Ureter (tissue), 1 donor: ENCODE measurements at regions not wholly inside any gene's neighbourhood (a gene's known extent, or its start where the extent isn't known, plus 50 kb on each side); places are given as distances from the start of the nearest gene placed in this dataset.

Experiments used
- DNase-seq: peaks from one replicate; pipeline ENCODE4 v3.0.0-alpha.2; 2020; ENCODE audit warnings: low spot score
- donor health status: DM: yes; HTN: yes; CAD: no.

DNA sequence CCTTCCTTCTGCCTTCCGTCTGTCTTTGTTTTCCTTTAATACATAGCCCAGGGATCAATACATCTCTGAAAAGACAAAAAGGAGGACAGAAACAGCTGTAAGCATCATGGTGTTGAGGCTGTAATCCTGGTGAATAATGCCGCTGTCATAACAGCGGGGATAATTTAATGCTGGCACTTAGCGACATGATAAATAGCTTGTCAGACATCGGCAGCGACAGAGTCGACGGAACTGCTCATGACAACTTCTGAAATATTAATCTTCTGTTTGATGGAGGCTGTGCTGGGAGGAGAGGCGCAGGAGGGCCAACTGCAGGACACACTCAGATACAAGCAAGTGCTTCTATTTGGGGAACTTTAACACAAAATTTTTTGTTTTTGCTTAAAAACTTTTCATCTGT, 602.2 kb downstream of the GALR1 start:
- DNase-seq: no peak

GRCh38 chr18:77853859-77854258, 604.2 kb downstream of the GALR1 start:
- DNase-seq: no peak

- DNase-seq: no peak
Measured at GRCh38 chr18:77857678-77858655, 608.3 kb downstream of the GALR1 start.

GRCh38 chr18:77859634-77860033, 610.0 kb downstream of the GALR1 start:
- no peak for DNase-seq

- DNase-seq: no peak
Measured at GRCh38 chr18:77862066-77862757, 612.6 kb downstream of the GALR1 start.

GRCh38 chr18:77865853-77866252, 616.2 kb downstream of the GALR1 start:
- DNase-seq: no peak

GRCh38 chr18:77866351-77866750, 616.7 kb downstream of the GALR1 start:
- DNase-seq: no peak

DNA sequence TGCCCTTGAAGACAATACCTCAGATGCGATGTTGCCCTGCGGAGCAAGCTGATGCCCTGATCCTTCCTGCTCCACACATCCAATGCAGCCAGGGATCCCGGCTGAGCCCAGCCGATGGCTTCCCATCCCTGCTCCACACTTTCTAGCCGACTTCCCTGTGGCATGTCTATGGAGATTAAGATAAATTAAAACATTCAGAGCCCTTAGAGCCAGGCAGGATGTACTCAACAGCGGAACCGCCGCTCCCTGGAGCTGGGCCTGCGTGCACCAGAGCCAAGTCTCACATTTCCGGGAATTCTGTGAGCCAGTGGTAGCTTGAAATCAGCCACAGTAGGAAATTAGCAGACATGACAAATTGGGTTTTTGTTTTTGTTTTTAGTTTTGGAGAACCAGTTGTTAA, 620.6 kb downstream of the GALR1 start:
- DNase-seq: no peak

GRCh38 chr18:77870894-77871293, 621.2 kb downstream of the GALR1 start:
- DNase-seq: no peak

DNA sequence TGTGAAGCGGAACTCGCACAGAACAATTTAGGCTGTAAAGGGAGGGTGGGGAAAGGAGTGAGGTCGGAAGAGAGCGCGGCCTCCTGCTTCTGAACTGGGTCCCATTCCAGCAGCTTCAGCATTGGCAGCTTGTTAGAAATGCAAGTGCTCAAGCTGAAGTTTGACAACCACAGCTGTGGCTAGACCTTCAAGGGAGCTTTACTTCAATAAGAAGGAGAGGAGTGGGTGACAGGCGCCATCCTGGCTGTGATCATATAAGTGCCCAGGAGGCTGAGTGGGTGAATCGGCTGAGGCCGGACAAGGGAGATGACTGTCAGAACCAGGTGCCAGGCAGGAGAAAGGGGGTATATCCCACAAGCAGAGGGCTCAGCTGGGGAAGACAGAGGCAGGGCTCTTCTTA, 622.5 kb downstream of the GALR1 start:
- no peak for DNase-seq

DNA sequence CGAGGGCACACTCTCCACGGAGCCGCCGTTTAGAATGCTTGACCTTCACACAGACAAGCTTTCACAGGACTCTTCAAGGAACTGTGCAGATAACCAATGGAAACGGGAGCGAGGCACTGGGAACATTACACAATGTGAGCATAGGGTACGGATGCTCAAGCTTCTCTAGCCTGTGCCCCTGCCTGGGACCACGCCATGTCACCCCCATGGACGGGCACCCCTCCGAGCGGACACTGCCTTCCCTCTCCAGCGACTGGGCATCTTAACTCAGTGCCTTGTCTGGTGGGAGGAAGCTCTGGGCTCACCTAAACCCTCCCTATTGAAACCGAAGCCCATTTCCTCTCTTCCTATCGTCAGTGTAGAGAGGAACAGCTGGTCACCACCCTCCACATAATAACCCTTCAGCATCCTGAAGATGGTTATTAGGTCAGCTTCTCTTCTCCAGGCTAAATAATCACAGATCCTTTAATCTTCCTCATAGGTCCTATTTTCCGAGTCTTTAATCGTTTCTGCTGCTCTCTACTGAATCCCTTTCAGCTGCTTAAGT, 626.7 kb downstream of the GALR1 start:
- DNase-seq: no peak

DNA sequence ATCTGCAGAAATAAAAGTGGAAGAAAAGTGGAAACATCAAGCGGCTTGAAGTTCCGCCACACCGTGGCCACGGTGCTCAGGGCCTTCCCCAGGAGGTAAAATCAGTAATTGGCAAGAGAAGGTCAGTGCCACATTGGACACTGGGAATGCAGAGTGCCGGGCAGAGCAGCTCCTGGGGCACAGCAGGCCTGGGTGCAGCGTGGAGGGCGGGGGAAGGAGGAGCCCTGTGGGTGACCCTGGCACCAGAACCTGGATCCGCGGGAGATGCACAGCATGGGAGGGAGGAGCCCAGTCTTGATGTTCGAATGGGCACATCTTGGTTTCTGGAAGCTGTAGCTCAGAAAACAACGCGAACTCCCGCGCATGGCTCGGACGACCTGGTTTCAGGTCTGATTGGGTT, 630.2 kb downstream of the GALR1 start:
- no peak for DNase-seq

GRCh38 chr18:77884454-77884853, 634.8 kb downstream of the GALR1 start:
- no peak for DNase-seq

DNA sequence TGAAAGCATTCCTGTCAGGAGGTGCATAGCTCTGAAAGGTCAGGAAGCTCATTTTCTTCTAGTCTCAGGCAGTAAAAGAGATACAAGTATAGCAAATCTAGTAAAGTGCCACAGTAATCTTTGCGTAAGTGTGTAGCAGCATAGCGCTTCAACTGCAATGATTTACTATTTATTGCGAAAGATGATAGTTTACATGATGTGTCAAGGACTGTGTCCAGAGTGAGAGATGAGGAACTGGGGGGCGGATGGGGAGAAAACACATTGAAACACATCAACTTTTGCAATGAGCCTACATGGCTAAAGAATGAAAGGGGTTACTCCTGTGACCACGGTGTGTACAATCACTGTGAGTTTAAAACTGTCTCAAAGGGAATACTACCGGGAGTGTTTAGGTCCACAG, 644.4 kb downstream of the GALR1 start:
- no peak for DNase-seq

DNA sequence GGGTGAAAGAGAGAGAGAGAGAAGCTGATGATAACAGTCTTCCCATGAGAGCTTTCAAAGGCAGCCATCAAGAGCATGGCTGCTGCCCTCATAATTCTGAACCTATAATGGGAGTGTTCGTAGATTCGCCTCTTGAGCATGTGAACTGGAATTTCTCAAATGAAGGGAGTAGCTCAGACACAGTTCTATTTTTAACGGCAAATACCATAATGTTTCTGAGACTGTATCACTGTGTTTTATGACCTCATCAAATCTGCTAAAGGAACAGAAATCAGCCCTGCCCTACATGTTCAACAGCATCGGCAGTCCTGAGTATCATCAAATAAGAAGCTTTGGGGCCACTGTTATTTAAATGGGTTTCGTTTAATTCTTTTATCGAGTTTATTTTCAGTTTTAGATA, 645.6 kb downstream of the GALR1 start:
- DNase-seq: no peak

DNA sequence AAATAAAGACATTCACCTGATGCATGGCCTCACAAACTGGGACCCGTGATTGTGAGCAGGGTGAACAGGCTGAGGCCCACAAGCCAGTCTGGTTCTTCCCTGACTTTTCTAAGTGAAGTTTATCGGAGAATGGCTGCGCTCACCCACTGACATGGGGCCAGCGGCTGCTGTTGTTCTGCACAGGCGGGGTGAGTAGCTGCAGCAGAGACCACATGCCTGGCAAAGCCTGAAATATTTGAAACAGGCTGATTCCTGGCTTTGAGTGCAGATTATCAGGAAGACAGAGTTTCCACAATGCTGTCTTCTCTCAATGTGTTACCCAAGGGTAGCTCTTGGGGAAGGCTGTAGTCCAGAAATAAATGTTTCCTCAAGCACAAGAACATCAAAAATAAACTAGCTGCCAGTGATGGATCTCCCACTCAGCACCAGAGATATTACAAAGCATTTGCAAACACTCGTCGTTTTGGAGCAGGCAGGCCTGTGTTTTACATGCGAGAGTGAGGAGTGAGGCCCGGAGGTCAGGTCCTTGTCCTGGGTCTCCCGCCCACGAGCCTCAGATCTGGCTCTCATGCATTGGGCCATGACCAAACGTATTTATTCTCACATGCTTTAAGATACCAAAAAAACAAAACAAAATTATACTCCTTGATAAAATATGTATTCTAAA, 647.1 kb downstream of the GALR1 start:
- no peak for DNase-seq

GRCh38 chr18:77897606-77898005, 648.0 kb downstream of the GALR1 start:
- DNase-seq: no peak

- DNase-seq: no peak
Measured at GRCh38 chr18:77899972-77900754, 650.5 kb downstream of the GALR1 start.

GRCh38 chr18:77905011-77905410, 655.4 kb downstream of the GALR1 start:
- no peak for DNase-seq

- DNase-seq: no peak
Measured at GRCh38 chr18:77905449-77906055, 655.9 kb downstream of the GALR1 start.
